CD4-positive, alpha-beta T cell treated with Interleukin-21 for 1 hour (primary cell): ENCODE measurements at regions not wholly inside any gene's neighbourhood (a gene's known extent, or its start where the extent isn't known, plus 50 kb on each side); places are given as distances from the start of the nearest gene placed in this dataset.

Experiments used
- DNase-seq: peaks from one replicate; pipeline ENCODE4 v3.0.0-alpha.2; 2020

DNA sequence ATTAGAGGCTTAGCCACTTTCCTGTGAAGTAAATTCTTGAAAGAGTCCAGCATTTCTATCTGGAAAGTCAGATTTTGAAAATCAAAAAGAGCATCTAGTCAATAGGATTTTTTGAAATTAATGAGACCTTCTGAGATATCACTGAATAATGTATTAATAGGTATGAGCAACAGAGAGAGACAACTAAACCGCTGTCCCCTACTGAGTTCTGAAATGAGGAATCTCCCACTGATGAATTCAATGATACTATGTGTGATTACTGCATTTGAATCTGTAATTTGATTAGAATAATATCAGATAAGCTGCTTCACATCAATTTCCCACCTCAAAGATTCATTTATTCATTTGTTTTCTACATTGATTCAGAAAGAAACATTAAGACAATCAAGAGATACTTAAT, 252.8 kb downstream of the TMX3 start:
- no peak for DNase-seq

- no peak for DNase-seq
Measured at GRCh38 chr18:68461481-68462018, 253.4 kb downstream of the TMX3 start.

DNA sequence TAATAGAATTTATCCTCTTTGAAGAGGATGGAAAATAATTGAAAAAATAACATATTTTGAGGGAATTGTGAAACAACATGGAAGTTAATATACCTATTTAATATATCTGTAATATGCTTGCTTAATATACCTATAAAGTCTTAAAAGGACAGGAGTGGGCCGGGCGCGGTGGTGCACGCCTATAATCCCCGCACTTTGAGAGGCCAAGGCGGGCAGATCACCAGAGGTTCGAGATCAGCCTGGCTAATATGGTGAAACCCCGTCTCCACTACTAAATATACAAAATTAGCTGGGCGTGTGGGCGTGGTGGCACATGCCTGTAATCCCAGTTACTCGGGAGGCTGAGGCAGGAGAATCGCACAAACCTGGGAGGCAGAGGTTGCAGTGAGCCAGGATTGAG, 254.9 kb downstream of the TMX3 start:
- DNase-seq, result no peak

DNA sequence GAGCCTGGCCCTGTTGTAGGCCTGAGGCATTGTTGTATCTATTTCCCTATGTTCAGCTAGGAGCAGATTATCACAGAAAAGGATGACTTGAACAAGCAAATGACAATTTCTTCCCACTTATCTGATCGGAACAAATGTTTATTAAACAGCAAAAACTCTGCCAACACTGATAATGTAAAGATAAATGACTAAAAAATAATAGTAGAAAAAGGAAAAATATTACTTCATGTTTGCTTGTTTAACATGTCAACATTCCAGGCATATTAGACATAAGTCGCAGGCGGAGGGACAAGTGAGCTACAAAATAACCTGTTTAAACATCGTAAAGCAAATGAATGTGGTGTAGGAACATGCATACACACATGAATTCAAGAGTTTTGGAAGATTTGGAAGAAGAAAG, 257.9 kb downstream of the TMX3 start:
- DNase-seq, result no peak

GRCh38 chr18:68455229-68455603, 259.7 kb downstream of the TMX3 start:
- no peak for DNase-seq

DNA sequence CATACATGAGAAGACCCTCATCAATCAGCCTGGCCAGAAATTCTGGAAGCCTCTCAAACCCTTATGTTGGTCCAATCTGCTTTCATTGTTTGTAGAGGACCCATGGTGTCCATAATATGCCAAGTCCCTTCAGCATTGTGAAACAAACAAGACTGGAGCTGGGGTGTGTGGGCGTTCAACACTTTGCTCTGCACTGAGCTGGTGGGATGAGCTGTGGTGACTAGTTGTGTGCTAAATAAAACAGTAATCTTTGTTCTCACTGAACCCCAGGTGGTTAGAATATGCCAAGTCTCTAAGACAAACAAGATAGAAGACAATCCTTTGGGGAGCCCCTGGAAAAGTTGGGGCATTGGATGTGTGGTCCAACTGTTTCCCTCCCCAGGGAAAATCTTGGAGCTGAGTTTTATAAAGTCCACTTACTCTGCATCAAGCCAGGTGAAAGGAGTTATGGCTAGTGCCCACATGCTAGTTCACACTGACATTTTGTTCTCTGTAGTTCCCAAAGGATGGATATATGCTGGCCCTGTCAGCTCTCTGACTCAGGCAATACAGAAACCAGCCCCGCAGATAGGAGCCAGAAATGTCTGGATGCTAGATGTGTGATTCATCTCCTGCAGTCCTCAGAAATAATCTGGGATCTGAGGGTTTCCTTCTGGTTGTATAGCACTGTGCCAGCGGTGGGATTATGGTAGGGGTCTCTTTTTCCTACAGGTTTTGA, 260.2 kb downstream of the TMX3 start:
- no peak for DNase-seq

DNA sequence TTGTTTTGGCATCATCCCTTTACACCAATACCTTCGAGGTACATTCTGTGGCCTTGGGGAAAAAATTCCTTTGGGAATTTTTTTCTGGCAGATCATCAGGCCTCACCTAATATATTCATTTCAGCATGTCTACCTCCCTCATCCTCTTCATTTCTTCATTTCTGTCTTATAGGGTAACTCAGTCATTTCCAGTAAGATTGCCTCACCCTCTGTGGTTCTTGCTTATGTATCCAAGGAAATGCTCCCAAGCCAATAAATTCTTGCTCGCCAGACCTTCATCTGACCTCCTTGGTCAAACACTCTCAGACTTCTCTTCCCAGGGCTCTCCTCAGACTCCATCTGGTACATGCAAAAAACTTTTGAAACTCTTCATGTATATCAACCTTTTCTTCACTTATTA, 265.6 kb downstream of the TMX3 start:
- no peak for DNase-seq

DNA sequence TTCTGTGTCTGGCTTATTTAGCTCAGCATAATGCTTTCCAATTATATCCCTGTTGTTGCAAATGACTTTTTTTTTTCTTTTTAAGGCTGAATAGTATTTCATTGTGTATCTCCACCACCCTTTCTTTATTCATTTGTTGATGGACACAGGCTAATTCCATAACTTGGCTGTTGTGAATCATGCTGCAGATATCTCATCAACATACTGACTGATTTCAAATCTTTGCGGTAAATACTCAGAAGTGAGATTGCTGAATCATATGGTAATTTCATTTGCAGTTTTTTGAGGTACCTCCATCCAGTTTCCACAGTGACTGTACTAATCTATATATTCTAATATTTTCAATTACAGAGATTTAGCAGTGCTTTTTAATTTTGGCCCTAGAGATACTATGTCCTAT, 266.2 kb downstream of the TMX3 start:
- DNase-seq, result no peak

GRCh38 chr18:68447286-68447685, 267.6 kb downstream of the TMX3 start:
- DNase-seq, result no peak

- no peak for DNase-seq
Measured at GRCh38 chr18:68445668-68446426, 269.1 kb downstream of the TMX3 start.

DNA sequence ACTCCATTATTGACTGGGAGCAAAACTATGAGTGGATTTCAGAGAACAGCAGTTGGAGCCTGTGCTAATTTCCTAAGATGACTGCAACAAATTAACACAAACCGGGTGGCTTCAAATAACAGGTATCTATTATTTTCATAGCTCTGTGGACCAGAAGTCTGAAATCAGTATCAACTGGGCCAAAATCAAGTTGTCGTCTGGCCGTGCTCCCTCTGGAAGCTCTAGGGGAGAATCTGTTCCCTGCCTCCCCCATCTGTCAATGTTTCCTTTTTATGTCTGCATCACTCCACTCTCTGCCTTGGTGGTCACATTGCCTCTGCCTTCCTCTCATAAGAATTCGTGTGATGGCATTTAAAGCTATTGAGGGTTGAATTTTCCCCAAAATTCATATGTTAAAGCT, 269.8 kb downstream of the TMX3 start:
- no peak for DNase-seq

DNA sequence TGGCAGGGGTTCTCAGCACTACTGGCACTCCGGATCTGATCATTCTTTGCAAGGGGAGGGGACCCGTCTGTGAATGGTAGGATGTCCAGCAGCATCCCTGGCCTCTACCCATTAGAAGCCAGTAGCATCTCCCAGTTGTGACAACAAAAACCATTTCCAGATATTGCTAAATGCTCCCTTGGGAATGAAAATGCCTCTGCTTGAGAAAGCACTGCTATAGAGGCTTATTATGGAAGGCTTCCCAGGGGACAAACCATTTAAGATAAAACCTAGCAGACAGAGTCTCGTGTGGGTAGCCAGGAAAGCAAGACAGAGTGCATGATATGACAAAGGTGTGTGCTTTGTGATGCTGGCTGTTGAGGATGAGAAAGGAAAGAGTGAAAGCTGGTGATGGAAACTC, 273.7 kb downstream of the TMX3 start:
- no peak for DNase-seq

DNA sequence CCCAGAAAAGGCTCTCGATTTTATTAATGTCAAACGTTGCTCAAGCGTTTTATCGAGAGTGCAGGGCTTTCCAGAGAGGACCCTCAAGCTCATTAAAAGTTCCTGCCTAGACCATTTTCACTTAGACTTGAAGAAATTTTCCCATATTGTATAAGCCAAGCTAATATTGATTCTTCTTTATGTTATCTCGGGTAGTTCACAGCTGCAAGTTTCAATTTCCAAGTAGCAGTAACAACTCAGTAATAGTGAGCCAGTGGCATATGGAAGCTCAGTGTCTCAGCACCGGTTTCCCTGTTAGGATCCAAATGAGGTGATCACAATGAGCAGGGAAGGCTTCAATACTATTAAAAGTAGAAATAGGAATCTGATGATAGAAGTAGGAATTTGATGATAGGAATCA, 274.5 kb downstream of the TMX3 start:
- no peak for DNase-seq

DNA sequence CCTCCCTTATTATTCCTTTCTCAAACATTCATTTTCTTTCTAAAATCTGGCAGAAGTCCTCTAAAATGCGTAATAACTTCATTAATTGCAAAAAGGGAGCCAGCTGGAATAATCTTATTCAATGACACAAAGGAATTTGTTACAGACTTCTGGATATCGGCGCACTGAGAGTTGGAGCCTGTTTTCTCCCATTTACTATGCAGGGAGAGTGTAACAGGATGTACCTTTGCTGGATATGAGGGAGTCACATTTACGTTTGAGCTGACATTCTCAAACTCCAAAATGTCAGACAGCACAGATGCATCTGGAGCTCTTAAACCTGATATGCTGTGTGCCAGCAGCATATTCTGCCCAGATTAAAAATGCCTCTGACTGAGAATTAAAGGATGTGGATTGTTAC, 275.3 kb downstream of the TMX3 start:
- no peak for DNase-seq

DNA sequence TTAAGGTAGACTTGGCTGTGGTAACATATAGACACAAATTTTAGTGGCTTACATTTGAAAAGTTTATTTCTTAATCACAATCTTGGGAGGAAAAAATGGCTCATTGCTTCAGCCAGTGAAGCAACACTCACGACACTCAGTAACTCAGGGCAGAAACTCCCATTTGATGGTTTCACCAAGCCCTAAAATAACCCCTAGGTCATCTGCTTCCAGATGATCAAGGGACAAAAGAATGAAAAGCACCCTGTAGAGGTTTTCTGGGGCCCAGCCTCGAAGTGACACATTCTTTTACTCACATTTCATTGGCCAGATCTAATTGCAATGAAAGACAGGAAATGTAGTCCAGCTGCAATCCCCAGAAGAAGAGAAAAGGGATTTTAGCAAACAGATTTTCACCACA, 275.9 kb downstream of the TMX3 start:
- DNase-seq, result no peak

DNA sequence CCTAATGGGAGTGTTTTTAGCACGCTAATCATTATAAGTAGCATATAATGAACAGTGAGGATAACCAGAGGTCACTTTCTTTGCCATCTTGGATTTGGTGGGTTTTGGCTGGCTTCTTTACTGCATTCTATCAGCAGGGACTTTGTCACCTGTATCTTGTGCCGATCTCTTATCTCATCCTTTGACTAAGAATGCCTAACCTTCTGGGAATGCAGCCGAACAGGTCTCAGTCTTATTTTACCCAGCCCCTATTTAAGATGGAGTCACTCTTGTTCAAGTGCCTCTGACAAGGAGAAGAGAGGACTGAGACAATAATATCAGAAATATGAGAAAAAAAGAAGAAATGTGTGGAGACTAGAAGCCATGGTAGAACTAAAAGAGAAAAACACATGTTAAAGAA, 276.4 kb downstream of the TMX3 start:
- no peak for DNase-seq

DNA sequence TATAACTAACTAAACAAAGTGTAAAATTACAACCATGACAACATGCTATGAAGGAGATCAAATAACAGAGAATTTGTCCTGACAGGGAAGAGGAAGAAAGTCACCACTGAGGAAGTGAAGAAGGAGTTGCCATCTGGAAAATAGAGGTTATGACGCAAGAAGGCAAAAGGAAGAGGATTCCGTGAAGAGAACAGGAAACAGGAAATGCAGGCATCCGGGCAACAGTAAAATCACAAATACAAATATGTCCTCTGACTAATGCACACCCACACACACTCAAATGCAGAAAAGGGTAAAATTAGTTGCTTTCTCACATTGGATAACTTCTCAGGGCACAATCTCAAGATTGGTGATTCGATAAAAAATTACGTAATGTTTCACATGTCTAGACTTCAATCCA, 278.4 kb downstream of the TMX3 start:
- no peak for DNase-seq

- DNase-seq, result no peak
Measured at GRCh38 chr18:68435581-68435980, 279.3 kb downstream of the TMX3 start.

GRCh38 chr18:68431922-68432198, 283.0 kb downstream of the TMX3 start:
- no peak for DNase-seq

GRCh38 chr18:68431111-68431921, 283.6 kb downstream of the TMX3 start:
- no peak for DNase-seq

- no peak for DNase-seq
Measured at GRCh38 chr18:68429841-68430240, 285.1 kb downstream of the TMX3 start.

DNA sequence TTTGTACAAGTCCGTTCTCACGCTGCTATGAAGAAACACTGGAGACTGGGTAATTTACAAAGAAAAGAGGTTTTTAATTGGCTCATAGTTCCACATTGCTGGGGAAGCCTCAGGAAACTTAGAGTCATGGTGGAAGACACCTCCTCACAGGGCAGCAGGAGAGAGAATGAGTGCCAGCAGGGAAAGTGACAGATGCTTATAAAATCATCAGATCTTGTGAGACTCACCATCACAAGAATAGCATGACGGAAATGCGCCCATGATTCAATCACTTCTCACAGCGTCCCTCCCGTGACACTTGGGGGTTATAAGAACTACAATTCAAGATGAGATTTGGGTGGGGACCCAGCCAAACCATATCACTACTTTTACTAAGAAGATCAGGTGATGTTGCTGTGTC, 285.8 kb downstream of the TMX3 start:
- DNase-seq, result no peak

DNA sequence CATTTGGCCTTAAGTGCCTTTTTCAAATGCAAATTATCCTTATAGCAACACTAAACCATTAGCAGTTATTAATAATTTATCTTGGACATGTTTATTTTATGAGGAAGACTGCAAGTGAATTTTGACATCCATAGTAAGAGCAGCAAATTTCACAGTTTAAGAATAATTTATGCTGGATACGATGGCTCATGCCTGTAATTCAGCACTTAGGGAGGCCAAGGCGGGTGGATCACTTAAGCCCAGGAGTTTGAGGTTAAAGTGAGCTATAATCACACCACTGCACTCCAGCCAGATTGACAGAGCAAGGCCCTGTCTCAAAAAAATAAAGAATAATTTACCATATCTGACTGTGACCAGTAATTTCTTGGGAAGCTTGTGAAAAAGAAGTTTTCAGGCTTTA, 286.2 kb downstream of the TMX3 start:
- DNase-seq, result no peak

- DNase-seq, result no peak
Measured at GRCh38 chr18:68427951-68428401, 286.9 kb downstream of the TMX3 start.
